Fibroblast of lung (primary cell): ENCODE measurements at regions not wholly inside any gene's neighbourhood (a gene's known extent, or its start where the extent isn't known, plus 50 kb on each side); places are given as distances from the start of the nearest gene placed in this dataset.
"Not testable (repeated sequence)": the region's sequence is repeated elsewhere in the genome, so short reads cannot be mapped to it uniquely, and the experiment has no call there.

ENCODE experiments used
- CTCF ChIP-seq, 2 donors: IDR thresholded peaks in 1 of 2; conservative IDR thresholded peaks in 1 of 2; 1 replicate in 1 of 2; 2 replicates in 1 of 2; pipeline ENCODE4 v1.5.1; 2011 to 2012; ENCODE audit warnings: low read length in 2 of 2, control low read depth in 1 of 2, inconsistent platforms in 1 of 2, low read depth in 1 of 2, mild to moderate bottlenecking in 1 of 2
- EZH2 ChIP-seq: IDR thresholded peaks from 2 replicates; pipeline ENCODE4 v1.5.1; 2012; ENCODE audit warnings: low read length, control low read depth, mild to moderate bottlenecking; ENCODE audit errors: missing control alignments

GRCh38 chr15:19996574-19997194, 544.9 kb downstream of the GOLGA6L6 start:
- TF ChIP-seq CTCF (conservative IDR thresholded peaks at IDR 0.05 in 1 of 2, IDR thresholded peaks at IDR 0.05 in 1 of 2; ENCODE audit: low read depth in 1 of 2, low read length in 2 of 2); EZH2: not testable (repeated sequence)
